CD14-positive monocyte (primary cell): ENCODE measurements at regions not wholly inside any gene's neighbourhood (a gene's known extent, or its start where the extent isn't known, plus 50 kb on each side); places are given as distances from the start of the nearest gene placed in this dataset.

Source experiments
- DNase-seq, 3 donors: peaks; one replicate each; pipeline ENCODE4 v3.0.0-alpha.2; 2011 to 2022
- H2AFZ ChIP-seq: 2 replicates; pipeline ENCODE4 v1.6.0; 2012; ENCODE audit warnings: mild to moderate bottlenecking, low read depth, low read length, inconsistent platforms; ENCODE audit not compliant: insufficient read depth, poor library complexity, severe bottlenecking
- H3K27ac ChIP-seq, 2 donors: 1 replicate in 1 of 2; 2 replicates in 1 of 2; pipeline ENCODE4 v1.5.1; 2012 to 2013; ENCODE audit warnings: low read length in 2 of 2, control low read depth in 1 of 2, inconsistent platforms in 1 of 2, low read depth in 1 of 2, mild to moderate bottlenecking in 1 of 2
- H3K27me3 ChIP-seq, 2 donors: one replicate each; pipeline versions ENCODE4 v1.6.0 to v1.6.1; 2011 to 2013; ENCODE audit warnings: low read length in 2 of 2; ENCODE audit not compliant: control insufficient read depth in 2 of 2, insufficient read depth in 2 of 2
- H3K36me3 ChIP-seq, 2 donors: replicated peaks in 1 of 2; 1 replicate in 1 of 2; 2 replicates in 1 of 2; pipeline versions ENCODE4 v1.5.1 to v1.6.1; 2012 to 2013; ENCODE audit warnings: low read length in 2 of 2, control low read depth in 1 of 2, inconsistent platforms in 1 of 2, mild to moderate bottlenecking in 1 of 2; ENCODE audit not compliant: insufficient read depth in 2 of 2, control insufficient read depth in 1 of 2
- H3K4me1 ChIP-seq, 2 donors: 1 replicate in 1 of 2; 2 replicates in 1 of 2; pipeline versions ENCODE4 v1.5.1 to v1.6.1; 2012 to 2013; ENCODE audit warnings: low read length in 2 of 2, control low read depth in 1 of 2, inconsistent platforms in 1 of 2, mild to moderate bottlenecking in 1 of 2, moderate library complexity in 1 of 2; ENCODE audit not compliant: insufficient read depth in 2 of 2, control insufficient read depth in 1 of 2
- H3K4me2 ChIP-seq: replicated peaks from 2 replicates; pipeline ENCODE3; 2012; ENCODE audit warnings: low read length, moderate library complexity, mild to moderate bottlenecking; ENCODE audit not compliant: poor library complexity, severe bottlenecking; ENCODE audit errors: extremely low read depth
- H3K4me3 ChIP-seq, 3 experiments: fragments of 200-600 bp in 1 of 3; sonication (generic) in 1 of 3; replicated peaks in 1 of 3; 1 replicate in 2 of 3; 2 replicates in 1 of 3; pipeline ENCODE4 v1.5.1; 2011 to 2013; ENCODE audit warnings: low read length in 3 of 3, mild to moderate bottlenecking in 3 of 3, control low read depth in 2 of 3, low read depth in 2 of 3, inconsistent platforms in 1 of 3, moderate library complexity in 1 of 3
- H3K79me2 ChIP-seq: 2 replicates; pipeline ENCODE4 v1.6.0; 2012; ENCODE audit warnings: mild to moderate bottlenecking, control low read depth, inconsistent platforms, low read length, moderate library complexity; ENCODE audit not compliant: insufficient read depth
- H3K9ac ChIP-seq: 2 replicates; pipeline ENCODE4 v1.6.0; 2017; ENCODE audit warnings: low read length, mild to moderate bottlenecking; ENCODE audit not compliant: insufficient read depth, poor library complexity, severe bottlenecking
- H3K9me3 ChIP-seq, 2 donors: replicated peaks in 1 of 2; 1 replicate in 1 of 2; 2 replicates in 1 of 2; pipeline versions ENCODE4 v1.5.1 to v1.6.1; 2012 to 2013; ENCODE audit warnings: low read length in 2 of 2, control low read depth in 1 of 2; ENCODE audit not compliant: control insufficient read depth in 1 of 2, insufficient read depth in 1 of 2
- H4K20me1 ChIP-seq: 2 replicates; pipeline ENCODE4 v1.6.0; 2012; ENCODE audit warnings: mild to moderate bottlenecking, low read length, control low read depth, moderate library complexity; ENCODE audit not compliant: insufficient read depth
- H3K27ac Mint-ChIP-seq, 7 donors: one replicate each; pipeline ENCODE4 v1.8.0; 2020; ENCODE audit warnings: mild to moderate bottlenecking in 7 of 7, mixed read lengths in 7 of 7, moderate library complexity in 6 of 7, inconsistent platforms in 2 of 7
- H3K27me3 Mint-ChIP-seq, 3 donors: one replicate each; pipeline ENCODE4 v1.8.0; 2021 to 2022; ENCODE audit warnings: low read depth in 3 of 3, mild to moderate bottlenecking in 3 of 3, mixed read lengths in 3 of 3, moderate library complexity in 3 of 3, inconsistent platforms in 1 of 3
- H3K36me3 Mint-ChIP-seq, 2 donors: one replicate each; pipeline ENCODE4 v1.8.0; 2020; ENCODE audit warnings: mixed read lengths in 2 of 2, inconsistent platforms in 1 of 2, mild to moderate bottlenecking in 1 of 2
- H3K4me1 Mint-ChIP-seq: one replicate; pipeline ENCODE4 v1.8.0; 2020; ENCODE audit warnings: mild to moderate bottlenecking, mixed read lengths
- H3K4me3 Mint-ChIP-seq, 2 donors: one replicate each; pipeline ENCODE4 v1.8.0; 2020; ENCODE audit warnings: mild to moderate bottlenecking in 2 of 2, mixed read lengths in 2 of 2, moderate library complexity in 1 of 2
- H3K9me3 Mint-ChIP-seq, 7 donors: one replicate each; pipeline ENCODE4 v1.8.0; 2020 to 2022; ENCODE audit warnings: mixed read lengths in 7 of 7, mild to moderate bottlenecking in 6 of 7, moderate library complexity in 6 of 7, inconsistent platforms in 2 of 7
- WGBS: methylation state at CpG from one replicate; pipeline ENCODE4 v1.1.5; 2013; ENCODE audit warnings: missing lambda C conversion rate; ENCODE audit not compliant: insufficient coverage; 5-methylcytosine and 5-hydroxymethylcytosine counted together
- intact Hi-C, 2 donors: fragments of 100-400 bp; cut with micrococcal nuclease; formaldehyde crosslinking; loops; one replicate each; pipeline versions ENCODE4 v1.15.0 to v1.15.1; 2023
- TF ChIP-seq, protein P1 (sequence below): fragments of 200-600 bp; IDR thresholded peaks from one replicate; pipeline ENCODE4 v1.8.0; 2022; ENCODE audit warnings: antibody characterized with exemption, mild to moderate bottlenecking

DNA sequence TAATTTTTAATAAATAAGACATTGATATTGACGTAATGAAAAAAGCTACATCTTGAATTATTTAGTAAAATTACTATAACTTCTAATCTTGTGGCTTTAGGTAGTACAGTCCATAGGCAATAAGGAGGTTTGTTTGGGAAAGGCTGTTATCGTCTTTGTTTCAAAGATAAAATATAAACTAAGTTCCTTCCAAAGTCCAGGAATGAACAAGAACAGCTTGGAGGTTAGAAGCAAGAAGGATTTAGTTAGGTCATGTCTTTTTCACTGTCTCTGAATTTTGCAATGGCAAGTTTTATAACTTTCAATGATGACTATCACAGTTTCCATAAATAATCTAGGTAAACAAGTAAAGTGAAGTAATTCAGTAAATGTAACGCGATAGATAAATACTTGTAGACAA is 106.9 kb upstream of the OLFM3 start:
- H3K4me1 Mint-ChIP-seq: no peaks in the 10 kb centered on the region
- Histone ChIP-seq H3K27me3 (no peaks in the 10 kb centered on the region), H4K20me1 (no peaks in the 10 kb centered on the region), H3K4me1 (no peaks in the 10 kb centered on the region), H3K79me2 (no peaks in the 10 kb centered on the region), H3K4me2 (no peak overlapping the region), H3K4me3 (no peak overlapping the region), H3K9ac (no peak overlapping the region), H3K36me3 (no peaks in the 10 kb centered on the region), H2AFZ (no peak overlapping the region), H3K9me3 (no peaks in the 10 kb centered on the region), H3K27ac (no peak overlapping the region)
- no CpG with 5 or more reads among the region's 4 CpGs for WGBS
- H3K4me3 Mint-ChIP-seq: no peak overlapping the region
- H3K36me3 Mint-ChIP-seq: no peaks in the 10 kb centered on the region
- no peak overlapping the region for H3K27ac Mint-ChIP-seq
- H3K27me3 Mint-ChIP-seq: no peaks in the 10 kb centered on the region
- TF ChIP-seq, protein P1, sequence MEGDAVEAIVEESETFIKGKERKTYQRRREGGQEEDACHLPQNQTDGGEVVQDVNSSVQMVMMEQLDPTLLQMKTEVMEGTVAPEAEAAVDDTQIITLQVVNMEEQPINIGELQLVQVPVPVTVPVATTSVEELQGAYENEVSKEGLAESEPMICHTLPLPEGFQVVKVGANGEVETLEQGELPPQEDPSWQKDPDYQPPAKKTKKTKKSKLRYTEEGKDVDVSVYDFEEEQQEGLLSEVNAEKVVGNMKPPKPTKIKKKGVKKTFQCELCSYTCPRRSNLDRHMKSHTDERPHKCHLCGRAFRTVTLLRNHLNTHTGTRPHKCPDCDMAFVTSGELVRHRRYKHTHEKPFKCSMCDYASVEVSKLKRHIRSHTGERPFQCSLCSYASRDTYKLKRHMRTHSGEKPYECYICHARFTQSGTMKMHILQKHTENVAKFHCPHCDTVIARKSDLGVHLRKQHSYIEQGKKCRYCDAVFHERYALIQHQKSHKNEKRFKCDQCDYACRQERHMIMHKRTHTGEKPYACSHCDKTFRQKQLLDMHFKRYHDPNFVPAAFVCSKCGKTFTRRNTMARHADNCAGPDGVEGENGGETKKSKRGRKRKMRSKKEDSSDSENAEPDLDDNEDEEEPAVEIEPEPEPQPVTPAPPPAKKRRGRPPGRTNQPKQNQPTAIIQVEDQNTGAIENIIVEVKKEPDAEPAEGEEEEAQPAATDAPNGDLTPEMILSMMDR: no peak
- intact Hi-C loops: no loop called here
- H3K9me3 Mint-ChIP-seq: peaks cover 0 to 6% (median 1%) of the 10 kb centered on the region in 7 donors
- DNase-seq: no peak

DNA sequence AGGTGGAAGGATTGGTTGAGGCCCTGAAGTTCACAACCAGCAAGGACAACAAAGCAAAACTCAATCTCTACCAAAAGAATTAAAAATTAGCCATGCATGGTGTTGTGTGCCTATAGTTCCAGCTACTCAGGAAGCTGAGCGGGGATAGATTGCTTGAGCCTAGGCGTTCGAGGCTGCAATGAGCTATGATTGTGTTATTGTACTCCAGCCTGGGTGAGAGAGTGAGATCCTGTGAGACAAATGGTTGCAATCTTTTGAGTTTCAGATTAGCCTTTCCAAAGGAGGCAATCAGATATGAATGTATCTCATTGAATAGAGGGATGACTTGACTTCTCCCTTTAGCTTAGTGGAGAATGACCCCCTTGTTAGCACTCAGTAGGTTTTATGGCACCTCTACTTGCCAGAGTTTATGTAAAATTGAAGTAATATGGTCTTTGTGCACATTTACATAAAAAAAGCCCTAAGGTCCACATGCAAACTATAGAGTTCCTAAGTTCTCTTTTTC is 105.6 kb upstream of the OLFM3 start:
- no peak overlapping the region for H2AFZ ChIP-seq
- H3K36me3 ChIP-seq: no peaks in the 10 kb centered on the region
- H3K9me3 ChIP-seq: no peaks in the 10 kb centered on the region
- H3K27me3 ChIP-seq: no peaks in the 10 kb centered on the region
- H3K79me2 ChIP-seq: no peaks in the 10 kb centered on the region
- intact Hi-C loops: no loop called here
- Mint-ChIP-seq H3K27ac (no peak overlapping the region), H3K27me3 (no peaks in the 10 kb centered on the region), H3K4me3 (no peak overlapping the region), H3K4me1 (no peaks in the 10 kb centered on the region), H3K36me3 (no peaks in the 10 kb centered on the region), H3K9me3 (peaks cover 0 to 6% (median 0%) of the 10 kb centered on the region in 7 donors)
- H3K9ac ChIP-seq: no peak overlapping the region
- TF ChIP-seq, protein P1: no peak
- no peak for DNase-seq
- H3K4me1 ChIP-seq: no peaks in the 10 kb centered on the region
- H4K20me1 ChIP-seq: no peaks in the 10 kb centered on the region
- H3K4me3 ChIP-seq: no peak overlapping the region
- no peak overlapping the region for H3K4me2 ChIP-seq
- WGBS: 80% methylated on average over 1 of the region's 3 CpGs
- no peak overlapping the region for H3K27ac ChIP-seq
